GM12865 (cell line): ENCODE measurements at regions not wholly inside any gene's neighbourhood (a gene's known extent, or its start where the extent isn't known, plus 50 kb on each side); places are given as distances from the start of the nearest gene placed in this dataset.
"Not testable (repeated sequence)": the region's sequence is repeated elsewhere in the genome, so short reads cannot be mapped to it uniquely, and the experiment has no call there.

Experiments
- DNase-seq: peaks from one replicate; pipeline ENCODE4 v3.0.0; 2010; ENCODE audit warnings: low read depth
- H3K4me3 ChIP-seq: 2 replicates; pipeline ENCODE4 v1.5.1; 2011; ENCODE audit warnings: mild to moderate bottlenecking, low read depth, low read length, control low read depth
- TF ChIP-seq, protein P1 (sequence below): IDR thresholded peaks from 2 replicates; pipeline ENCODE4 v1.5.1; 2011; ENCODE audit warnings: low read length, control low read depth, low read depth, inconsistent platforms; ENCODE audit not compliant: insufficient read depth; ENCODE audit errors: missing control alignments

DNA sequence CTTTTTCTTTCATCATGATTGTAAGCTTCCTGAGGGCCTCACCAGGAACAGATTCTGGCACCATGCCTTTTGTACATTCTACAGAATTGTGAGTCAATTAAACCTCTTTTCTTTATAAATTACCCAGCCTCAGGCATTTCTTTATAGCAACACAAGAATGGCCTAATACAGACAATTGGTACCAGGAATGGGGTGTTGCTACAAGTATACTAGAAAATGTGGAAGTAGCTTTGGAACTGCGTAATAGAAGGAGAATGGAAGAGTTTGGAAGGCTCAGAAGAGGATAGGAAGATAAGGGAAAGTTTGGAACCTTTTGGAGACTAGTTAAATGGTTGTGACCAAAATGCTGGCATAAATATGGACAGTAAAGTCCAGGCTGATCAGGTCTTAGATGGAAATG, 108.9 kb upstream of the PLSCR4 start:
- no peak for DNase-seq
- no peak overlapping the region for H3K4me3 ChIP-seq
- TF ChIP-seq, protein P1, sequence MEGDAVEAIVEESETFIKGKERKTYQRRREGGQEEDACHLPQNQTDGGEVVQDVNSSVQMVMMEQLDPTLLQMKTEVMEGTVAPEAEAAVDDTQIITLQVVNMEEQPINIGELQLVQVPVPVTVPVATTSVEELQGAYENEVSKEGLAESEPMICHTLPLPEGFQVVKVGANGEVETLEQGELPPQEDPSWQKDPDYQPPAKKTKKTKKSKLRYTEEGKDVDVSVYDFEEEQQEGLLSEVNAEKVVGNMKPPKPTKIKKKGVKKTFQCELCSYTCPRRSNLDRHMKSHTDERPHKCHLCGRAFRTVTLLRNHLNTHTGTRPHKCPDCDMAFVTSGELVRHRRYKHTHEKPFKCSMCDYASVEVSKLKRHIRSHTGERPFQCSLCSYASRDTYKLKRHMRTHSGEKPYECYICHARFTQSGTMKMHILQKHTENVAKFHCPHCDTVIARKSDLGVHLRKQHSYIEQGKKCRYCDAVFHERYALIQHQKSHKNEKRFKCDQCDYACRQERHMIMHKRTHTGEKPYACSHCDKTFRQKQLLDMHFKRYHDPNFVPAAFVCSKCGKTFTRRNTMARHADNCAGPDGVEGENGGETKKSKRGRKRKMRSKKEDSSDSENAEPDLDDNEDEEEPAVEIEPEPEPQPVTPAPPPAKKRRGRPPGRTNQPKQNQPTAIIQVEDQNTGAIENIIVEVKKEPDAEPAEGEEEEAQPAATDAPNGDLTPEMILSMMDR, result no peak

DNA sequence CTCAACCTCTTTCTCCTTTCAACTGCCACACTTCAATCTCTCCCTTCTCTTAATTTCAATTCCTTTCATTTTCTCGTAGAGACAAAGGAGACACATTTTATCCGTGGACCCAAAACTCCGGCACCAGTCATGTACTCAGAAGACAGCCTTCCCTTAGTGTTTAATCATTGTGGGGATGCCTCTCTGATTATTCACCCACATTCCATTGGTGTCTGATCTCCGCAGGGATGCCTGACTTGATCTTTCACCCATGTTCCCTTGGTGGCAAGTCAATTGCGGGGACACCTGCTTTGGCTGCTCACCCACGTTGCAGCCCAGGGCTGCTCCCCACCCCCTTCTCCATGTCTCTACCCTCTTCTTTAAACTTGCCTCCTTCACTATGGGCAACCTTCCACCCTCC, 103.5 kb upstream of the PLSCR4 start:
- not testable (repeated sequence) for DNase-seq, H3K4me3 ChIP-seq

DNA sequence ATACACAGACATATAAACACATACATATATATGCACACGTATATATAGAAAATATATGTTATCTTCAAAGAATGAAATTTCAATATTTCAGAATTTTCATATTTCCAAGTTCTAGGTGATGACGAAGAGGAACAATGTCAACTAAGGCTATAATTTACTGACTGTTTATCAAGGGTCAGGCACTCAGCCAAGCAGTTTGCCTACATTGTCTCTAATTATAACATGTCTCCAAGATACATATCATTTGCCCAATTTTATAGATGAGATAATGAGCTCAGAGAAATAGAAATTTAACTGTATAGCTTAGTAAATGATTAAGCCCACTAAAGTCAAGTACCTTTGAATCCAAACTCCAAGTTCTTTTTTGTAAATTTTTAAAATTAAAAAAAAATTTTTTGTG, 99.9 kb upstream of the PLSCR4 start:
- TF ChIP-seq, protein P1, result no peak
- H3K4me3 ChIP-seq, result no peak overlapping the region
- DNase-seq, result no peak

DNA sequence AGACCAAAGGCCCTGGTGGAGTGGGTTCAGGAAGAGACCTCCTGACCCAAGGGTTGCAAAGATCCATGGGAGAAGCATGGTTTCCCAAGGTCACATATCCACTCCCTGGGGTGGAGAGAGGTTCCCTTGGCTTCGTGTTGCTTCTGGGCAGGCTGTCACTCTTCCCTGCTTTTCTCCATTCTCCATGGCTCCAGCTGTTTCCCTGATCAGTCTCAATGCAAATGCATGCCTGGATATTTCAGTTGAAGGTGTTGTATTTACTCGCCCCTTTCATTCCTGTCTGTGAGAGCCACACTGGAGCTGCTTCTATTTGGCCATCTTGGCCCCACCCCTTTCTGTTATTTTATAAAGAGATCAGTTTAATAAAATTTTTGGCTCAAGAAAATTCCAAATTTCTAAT, 95.0 kb upstream of the PLSCR4 start:
- TF ChIP-seq, protein P1, result no peak
- no peak overlapping the region for H3K4me3 ChIP-seq
- DNase-seq, result no peak

DNA sequence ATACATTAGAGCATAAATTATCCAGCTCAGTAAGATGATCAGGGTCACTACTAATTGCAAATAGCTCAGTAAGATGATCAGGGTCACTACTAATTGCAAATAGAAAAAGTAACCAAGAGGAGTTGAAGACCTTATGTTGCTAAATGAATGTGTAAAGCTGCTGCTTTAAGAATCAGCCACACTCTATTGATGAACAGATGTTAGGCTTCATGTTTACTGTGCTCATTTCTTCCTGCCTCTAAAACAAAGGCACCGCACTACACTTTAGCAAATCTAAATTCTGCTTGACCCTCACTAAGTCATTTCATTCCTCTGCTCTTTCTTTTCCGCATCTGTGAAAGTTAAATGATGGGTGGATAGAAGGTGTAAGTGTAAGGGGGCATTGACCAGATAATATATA, 92.6 kb upstream of the PLSCR4 start:
- no peak for DNase-seq
- TF ChIP-seq, protein P1, result no peak

DNA sequence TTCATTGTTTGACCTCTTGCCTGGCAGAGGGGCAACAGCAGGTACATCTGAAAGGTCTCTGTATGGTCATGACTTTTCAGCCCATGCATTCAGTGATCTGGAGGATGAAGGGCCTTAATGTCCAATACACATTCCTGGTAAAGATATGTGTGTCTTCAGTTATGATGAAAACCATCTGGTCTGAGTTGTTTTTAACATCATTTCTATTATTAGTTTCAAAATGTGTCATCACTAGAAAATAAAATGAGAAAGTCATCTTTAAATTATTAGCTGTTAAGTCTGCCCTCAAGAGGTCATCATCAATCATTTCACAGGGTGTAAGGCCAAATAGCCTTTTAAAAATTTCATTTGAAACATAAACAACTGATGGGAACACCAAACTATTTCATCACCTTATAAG, 92.1 kb upstream of the PLSCR4 start:
- TF ChIP-seq, protein P1, result no peak
- no peak overlapping the region for H3K4me3 ChIP-seq
- DNase-seq, result no peak

More for the DNA sequence above, 92.6 kb upstream of the PLSCR4 start:
- H3K4me3 ChIP-seq, result no peak overlapping the region

DNA sequence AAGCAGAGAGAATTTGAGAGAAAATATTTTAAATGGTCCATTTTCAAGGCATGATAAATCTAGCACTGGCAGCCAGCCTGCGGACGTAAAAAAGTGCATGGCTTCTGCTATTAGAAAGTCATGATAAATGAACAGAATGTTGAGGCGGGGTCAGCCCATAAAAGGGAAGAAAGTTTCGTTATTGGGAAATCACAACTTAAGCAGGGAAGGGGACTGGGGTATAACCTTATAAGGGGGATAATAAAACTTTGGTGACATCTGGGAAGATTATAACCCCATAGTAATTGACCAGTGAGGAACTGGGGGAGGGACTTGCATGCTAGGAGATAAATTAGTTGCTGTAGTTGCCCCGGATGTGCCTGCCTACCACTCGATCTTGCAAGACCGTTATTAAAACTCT, 88.4 kb upstream of the PLSCR4 start:
- no peak overlapping the region for H3K4me3 ChIP-seq

More for the DNA sequence above, 88.4 kb upstream of the PLSCR4 start:
- DNase-seq, result no peak
- TF ChIP-seq, protein P1, result no peak
